Heart left ventricle (tissue), 16 donors: ENCODE measurements at regions not wholly inside any gene's neighbourhood (a gene's known extent, or its start where the extent isn't known, plus 50 kb on each side); places are given as distances from the start of the nearest gene placed in this dataset.

Source experiments
- ATAC-seq, 4 donors: fragments of 200-7000 bp; cut with Tn5 transposase; one replicate each; pipeline ENCODE4 v1.9.1; 2020 to 2022; ENCODE audit warnings: moderate library complexity in 4 of 4, mild to moderate bottlenecking in 3 of 4, moderate number of reproducible peaks in 1 of 4
- DNase-seq, 5 donors: peaks; one replicate each; pipeline ENCODE4 v3.0.0-alpha.2; 2020
- H3K27ac ChIP-seq, 12 donors: fragments of 200-600 bp; sonication (generic) in 4 of 12; one replicate each; pipeline versions ENCODE4 v1.5.0 to v1.8.0; 2016 to 2022; ENCODE audit warnings: mild to moderate bottlenecking in 2 of 12
- H3K27me3 ChIP-seq, 9 donors: fragments of 200-600 bp; sonication (generic) in 2 of 9; one replicate each; pipeline versions ENCODE4 v1.5.1 to v1.8.0; 2016 to 2022; ENCODE audit warnings: mild to moderate bottlenecking in 3 of 9
- H3K36me3 ChIP-seq, 9 donors: fragments of 200-600 bp; sonication (generic) in 2 of 9; one replicate each; pipeline versions ENCODE4 v1.5.0 to v1.8.0; 2018 to 2022; ENCODE audit warnings: mild to moderate bottlenecking in 2 of 9
- H3K4me1 ChIP-seq, 12 donors: fragments of 200-600 bp; sonication (generic) in 4 of 12; one replicate each; pipeline versions ENCODE4 v1.5.0 to v1.8.0; 2016 to 2022; ENCODE audit warnings: mild to moderate bottlenecking in 3 of 12
- H3K4me3 ChIP-seq, 12 donors: fragments of 200-600 bp; sonication (generic) in 4 of 12; one replicate each; pipeline versions ENCODE4 v1.5.0 to v1.8.0; 2017 to 2022; ENCODE audit warnings: mild to moderate bottlenecking in 9 of 12, moderate library complexity in 4 of 12
- H3K9me3 ChIP-seq, 12 donors: fragments of 200-600 bp; sonication (generic) in 4 of 12; one replicate each; pipeline versions ENCODE4 v1.5.0 to v1.8.0; 2016 to 2022; ENCODE audit warnings: mild to moderate bottlenecking in 1 of 12
- CTCF ChIP-seq, 12 donors: fragments of 200-600 bp; sonication (generic) in 4 of 12; IDR thresholded peaks; one replicate each; pipeline versions ENCODE4 v1.5.0 to v1.8.0; 2018 to 2022; ENCODE audit warnings: antibody characterized with exemption in 12 of 12, mild to moderate bottlenecking in 5 of 12
- POLR2A ChIP-seq, 2 donors: fragments of 450-650 bp; IDR thresholded peaks; one replicate each; pipeline ENCODE4 v1.6.1; 2017; ENCODE audit warnings: antibody characterized with exemption in 2 of 2, mild to moderate bottlenecking in 2 of 2, moderate library complexity in 2 of 2
- WGBS, 4 donors: extraction: QIAGEN DNeasy Blood & Tissue Kit in 2 of 4; methylation state at CpG; one replicate each; pipeline versions ENCODE4 v1.1.5 to v1.1.7; 2013 to 2018; 5-methylcytosine and 5-hydroxymethylcytosine counted together
- intact Hi-C, 10 donors: fragments of 100-400 bp; cut with DNase I; formaldehyde crosslinking; loops; one replicate each; pipeline versions ENCODE4 v1.11.1 to v1.14.2; 2022
- donor health status: ischemic (EF 13 %, LVEDD 7.1; RV severe dilation, severe dysfunction).
- donor health status: healthy with polysubstance abuse.
- donor health status: DM: no; HTN: yes; CAD: no.
- donor health status: DM: no; HTN: no; CAD: no.
- donor health status: ischemic (EF 25% LVEDD 6.9; RV normal size, moderate dysfunction).
- donor health status: ischemic (EF 25% LVEDD 5.7; RV mildly dilated, moderate dysfunction).
- donor health status: healthy.
- donor health status: DM: yes; HTN: yes; CAD: no.
- donor health status: ischemic (EF 35%, LVEDD 5.7; RV mildly dilated, moderate dysfunction).
- donor health status: nonischemic (EF 11% LVEDD 7.7; RV severe dilation, severe dysfunction).
- donor health status: DM: yes; HTN: yes; CAD: no.
- donor health status: PGD.
- donor health status: ischemic (EF 29% LVEDD 5.4; RV normal size, mild dysfunction).
- donor health status: nonischemic (EF 23%, LVEDD 6.1; RV moderate dilation, normal function).

- DNase-seq (no peak), ATAC-seq (no peak)
- 60 to 77% (median 71%) methylated on average over 4 of the region's 4 CpGs for WGBS, 4 donors
- Histone ChIP-seq H3K27me3 (no peaks in the 10 kb centered on the region), H3K4me1 (peaks cover 0 to 5% (median 0%) of the 10 kb centered on the region in 12 donors), H3K4me3 (no peak overlapping the region), H3K9me3 (peaks cover 0 to 7% (median 0%) of the 10 kb centered on the region in 12 donors), H3K36me3 (no peaks in the 10 kb centered on the region), H3K27ac (no peak overlapping the region)
- intact Hi-C loops: no loop called here
- TF ChIP-seq POLR2A (IDR thresholded peaks at IDR 0.05) (no peak), CTCF (IDR thresholded peaks at IDR 0.05) (no peak)
Measured at GRCh38 chr17:62907961-62908360, 58.1 kb upstream of the TANC2 start.

GRCh38 chr17:62906881-62907280 lies 59.2 kb upstream of the TANC2 start:
- intact Hi-C loops: no loop called here
- H3K36me3 ChIP-seq: no peaks in the 10 kb centered on the region

GRCh38 chr17:62905233-62905632 lies 60.8 kb upstream of the TANC2 start:
- intact Hi-C loops: no loop called here
- H3K36me3 ChIP-seq: no peaks in the 10 kb centered on the region
- TF ChIP-seq POLR2A (IDR thresholded peaks at IDR 0.05) (no peak), CTCF (IDR thresholded peaks at IDR 0.05) (no peak)
- no peaks in the 10 kb centered on the region for H3K4me1 ChIP-seq
- ATAC-seq: no peak
- 72 to 88% (median 84%) methylated on average over 4 of the region's 4 CpGs for WGBS, 4 donors
- no peak overlapping the region for H3K4me3 ChIP-seq
- no peaks in the 10 kb centered on the region for H3K27me3 ChIP-seq
- no peaks in the 10 kb centered on the region for H3K9me3 ChIP-seq
- no peak for DNase-seq
- no peak overlapping the region for H3K27ac ChIP-seq

More at GRCh38 chr17:62906881-62907280, 59.2 kb upstream of the TANC2 start:
- no peak for DNase-seq
- Histone ChIP-seq H3K4me1 (peaks cover 0 to 5% (median 0%) of the 10 kb centered on the region in 12 donors), H3K27ac (no peak overlapping the region), H3K4me3 (no peak overlapping the region), H3K9me3 (no peaks in the 10 kb centered on the region), H3K27me3 (no peaks in the 10 kb centered on the region)
- no peak for ATAC-seq
- TF ChIP-seq CTCF (IDR thresholded peaks at IDR 0.05) (no peak), POLR2A (IDR thresholded peaks at IDR 0.05) (no peak)

GRCh38 chr17:62902531-62903220 lies 63.4 kb upstream of the TANC2 start:
- Histone ChIP-seq H3K9me3 (no peaks in the 10 kb centered on the region), H3K36me3 (no peaks in the 10 kb centered on the region), H3K4me1 (peaks cover 0 to 13% (median 4%) of the 10 kb centered on the region in 12 donors), H3K27ac (no peak overlapping the region), H3K27me3 (no peaks in the 10 kb centered on the region), H3K4me3 (no peak overlapping the region)
- TF ChIP-seq POLR2A (IDR thresholded peaks at IDR 0.05): no peak
- no peak for TF ChIP-seq CTCF (IDR thresholded peaks at IDR 0.05)
- peak in 1 of 4 donors; percentile 23 for ATAC-seq
- WGBS, 4 donors: 53 to 62% (median 57%) methylated on average over 5 of the region's 5 CpGs
- intact Hi-C loops: loop anchor here in 1 of 10 donors (5.0 kb wide), 1 partner anchor 35 kb away; no protein-coding TSS in a partner anchor
- no peak for DNase-seq
